Stimulated activated CD8-positive, alpha-beta memory T cell treated with anti-CD3 and anti-CD28 coated beads, Interleukin-7, amount 100 ng/mL, for 1 hour (primary cell): ENCODE measurements at regions not wholly inside any gene's neighbourhood (a gene's known extent, or its start where the extent isn't known, plus 50 kb on each side); places are given as distances from the start of the nearest gene placed in this dataset.
"Not testable (repeated sequence)": the region's sequence is repeated elsewhere in the genome, so short reads cannot be mapped to it uniquely, and the experiment has no call there.

ENCODE experiments used
- DNase-seq, 2 donors: peaks; one replicate each; pipeline ENCODE4 v3.0.0-alpha.2; 2020; ENCODE audit warnings: low read depth in 2 of 2

GRCh38 chr12:88714263-88714882 lies 134.1 kb upstream of the KITLG start:
- DNase-seq: not testable (repeated sequence)

GRCh38 chr12:88707800-88708199 lies 127.5 kb upstream of the KITLG start:
- DNase-seq: no peak

- DNase-seq: no peak
Observed at GRCh38 chr12:88706286-88706685, 126.0 kb upstream of the KITLG start.

GRCh38 chr12:88703790-88704189 lies 123.5 kb upstream of the KITLG start:
- no peak for DNase-seq

- DNase-seq: no peak
Observed at GRCh38 chr12:88698471-88698870, 118.2 kb upstream of the KITLG start.

GRCh38 chr12:88693837-88694445 lies 113.7 kb upstream of the KITLG start:
- DNase-seq: no peak

GRCh38 chr12:88691811-88692210 lies 111.5 kb upstream of the KITLG start:
- DNase-seq: no peak

GRCh38 chr12:88684610-88685009 lies 104.3 kb upstream of the KITLG start:
- DNase-seq: no peak

- no peak for DNase-seq
Observed at GRCh38 chr12:88684170-88684569, 103.9 kb upstream of the KITLG start.

GRCh38 chr12:88683628-88684027 lies 103.4 kb upstream of the KITLG start:
- no peak for DNase-seq

- no peak for DNase-seq
Observed at GRCh38 chr12:88681271-88681670, 101.0 kb upstream of the KITLG start.

GRCh38 chr12:88677464-88677863 lies 97.2 kb upstream of the KITLG start:
- DNase-seq: no peak

GRCh38 chr12:88667615-88668014 lies 87.3 kb upstream of the KITLG start:
- DNase-seq: not testable (repeated sequence)

GRCh38 chr12:88665071-88665470 lies 84.8 kb upstream of the KITLG start:
- no peak for DNase-seq

- no peak for DNase-seq
Observed at GRCh38 chr12:88662961-88663360, 82.7 kb upstream of the KITLG start.

GRCh38 chr12:88662093-88662492 lies 81.8 kb upstream of the KITLG start:
- DNase-seq: no peak

GRCh38 chr12:88658009-88658408 lies 77.7 kb upstream of the KITLG start:
- DNase-seq: no peak

GRCh38 chr12:88650715-88651114 lies 70.4 kb upstream of the KITLG start:
- no peak for DNase-seq

GRCh38 chr12:88648625-88649024 lies 68.4 kb upstream of the KITLG start:
- no peak for DNase-seq

GRCh38 chr12:88646824-88647223 lies 66.6 kb upstream of the KITLG start:
- DNase-seq: no peak

- DNase-seq: no peak
Observed at GRCh38 chr12:88645816-88646215, 65.5 kb upstream of the KITLG start.

- no peak for DNase-seq
Observed at GRCh38 chr12:88644946-88645702, 64.9 kb upstream of the KITLG start.

GRCh38 chr12:88643685-88644084 lies 63.4 kb upstream of the KITLG start:
- no peak for DNase-seq
